Nephron (organoid): ENCODE measurements at regions not wholly inside any gene's neighbourhood (a gene's known extent, or its start where the extent isn't known, plus 50 kb on each side); places are given as distances from the start of the nearest gene placed in this dataset.

Experiments used
- H3K27ac Mint-ChIP-seq, 3 experiments: 2 replicates each; pipeline ENCODE4 v1.8.0; 2020; ENCODE audit warnings: mixed read lengths in 3 of 3, mild to moderate bottlenecking in 2 of 3, moderate library complexity in 1 of 3
- H3K27me3 Mint-ChIP-seq: 2 replicates; pipeline ENCODE4 v1.8.0; 2021; ENCODE audit warnings: low read depth, mild to moderate bottlenecking, moderate library complexity, mixed read lengths
- H3K36me3 Mint-ChIP-seq: 2 replicates; pipeline ENCODE4 v1.8.0; 2020; ENCODE audit warnings: low read depth, mixed read lengths
- H3K4me1 Mint-ChIP-seq: 2 replicates; pipeline ENCODE4 v1.8.0; 2020; ENCODE audit warnings: mixed read lengths
- H3K4me3 Mint-ChIP-seq, 3 experiments: 2 replicates each; pipeline ENCODE4 v1.8.0; 2020; ENCODE audit warnings: mild to moderate bottlenecking in 3 of 3, mixed read lengths in 3 of 3, moderate library complexity in 2 of 3
- H3K9me3 Mint-ChIP-seq: 2 replicates; pipeline ENCODE4 v1.8.0; 2020; ENCODE audit warnings: mixed read lengths
- TF ChIP-seq, protein P1 (sequence below), 3 experiments: fragments of 200-600 bp; sonication (generic); IDR thresholded peaks; one replicate each; pipeline ENCODE4 v1.5.0; 2021; ENCODE audit warnings: antibody characterized with exemption in 3 of 3; ENCODE audit not compliant: unreplicated experiment in 3 of 3

DNA sequence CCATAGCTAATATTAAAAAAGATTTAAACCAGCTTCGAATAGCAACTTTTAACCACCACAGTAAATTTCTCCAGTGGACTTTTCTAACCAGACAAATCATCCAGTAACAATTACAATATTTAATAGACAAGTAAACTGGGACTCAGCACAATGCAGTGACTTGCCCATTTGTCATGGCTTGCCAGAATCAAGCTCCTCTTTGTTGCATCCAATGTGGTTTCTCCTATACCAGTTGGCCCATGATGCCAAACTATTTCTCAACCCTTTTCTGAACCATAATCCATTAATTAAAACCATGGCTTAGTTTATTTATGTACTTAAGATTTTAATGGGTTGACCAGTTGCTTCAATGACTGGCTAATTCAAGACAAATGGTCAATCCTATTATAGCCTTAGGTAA, 64.4 kb downstream of the DIO2 start:
- Mint-ChIP-seq H3K4me1 (no peaks in the 10 kb centered on the region), H3K9me3 (peaks cover 5% of the 10 kb centered on the region), H3K36me3 (no peaks in the 10 kb centered on the region), H3K27me3 (no peaks in the 10 kb centered on the region), H3K27ac (no peak overlapping the region), H3K4me3 (no peak overlapping the region)
- TF ChIP-seq, protein P1, sequence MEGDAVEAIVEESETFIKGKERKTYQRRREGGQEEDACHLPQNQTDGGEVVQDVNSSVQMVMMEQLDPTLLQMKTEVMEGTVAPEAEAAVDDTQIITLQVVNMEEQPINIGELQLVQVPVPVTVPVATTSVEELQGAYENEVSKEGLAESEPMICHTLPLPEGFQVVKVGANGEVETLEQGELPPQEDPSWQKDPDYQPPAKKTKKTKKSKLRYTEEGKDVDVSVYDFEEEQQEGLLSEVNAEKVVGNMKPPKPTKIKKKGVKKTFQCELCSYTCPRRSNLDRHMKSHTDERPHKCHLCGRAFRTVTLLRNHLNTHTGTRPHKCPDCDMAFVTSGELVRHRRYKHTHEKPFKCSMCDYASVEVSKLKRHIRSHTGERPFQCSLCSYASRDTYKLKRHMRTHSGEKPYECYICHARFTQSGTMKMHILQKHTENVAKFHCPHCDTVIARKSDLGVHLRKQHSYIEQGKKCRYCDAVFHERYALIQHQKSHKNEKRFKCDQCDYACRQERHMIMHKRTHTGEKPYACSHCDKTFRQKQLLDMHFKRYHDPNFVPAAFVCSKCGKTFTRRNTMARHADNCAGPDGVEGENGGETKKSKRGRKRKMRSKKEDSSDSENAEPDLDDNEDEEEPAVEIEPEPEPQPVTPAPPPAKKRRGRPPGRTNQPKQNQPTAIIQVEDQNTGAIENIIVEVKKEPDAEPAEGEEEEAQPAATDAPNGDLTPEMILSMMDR (IDR thresholded peaks at IDR 0.05; ENCODE audit: unreplicated experiment in 3 of 3), result no peak

DNA sequence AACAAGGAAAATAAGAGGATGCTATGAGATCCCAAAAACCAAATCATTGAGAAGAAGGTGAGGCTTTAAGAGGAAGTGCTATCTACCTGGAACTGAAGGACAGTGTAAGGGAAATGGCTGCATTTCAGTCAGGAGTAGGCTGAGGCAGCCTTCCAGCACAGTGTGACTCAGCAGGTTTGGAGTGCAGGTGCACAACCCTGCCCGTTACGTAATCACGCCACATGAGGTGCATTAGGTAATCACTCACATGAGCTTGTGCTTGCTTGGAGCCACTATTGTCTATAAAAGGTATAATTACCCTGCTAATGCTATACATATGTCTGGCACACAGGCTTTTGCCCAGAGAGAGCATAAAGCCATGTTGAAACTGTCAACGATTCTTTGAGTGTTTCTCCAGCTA, 74.9 kb downstream of the DIO2 start:
- Mint-ChIP-seq H3K27me3 (no peaks in the 10 kb centered on the region), H3K9me3 (peaks cover 24% of the 10 kb centered on the region), H3K4me1 (no peaks in the 10 kb centered on the region), H3K27ac (no peak overlapping the region), H3K36me3 (peaks cover 3% of the 10 kb centered on the region), H3K4me3 (no peak overlapping the region)
- TF ChIP-seq, protein P1 (IDR thresholded peaks at IDR 0.05; ENCODE audit: unreplicated experiment in 3 of 3), result no peak

- TF ChIP-seq, protein P1 (IDR thresholded peaks at IDR 0.05; ENCODE audit: unreplicated experiment in 3 of 3), result no peak
- Mint-ChIP-seq H3K36me3 (peaks cover 3% of the 10 kb centered on the region), H3K27ac (no peak overlapping the region), H3K27me3 (no peaks in the 10 kb centered on the region), H3K9me3 (peaks cover 24% of the 10 kb centered on the region), H3K4me1 (no peaks in the 10 kb centered on the region), H3K4me3 (no peak overlapping the region)
Measured at GRCh38 chr14:80135305-80136088, 75.8 kb downstream of the DIO2 start.

- H3K27me3 Mint-ChIP-seq, result no peaks in the 10 kb centered on the region
- no peak overlapping the region for H3K4me3 Mint-ChIP-seq
- peaks cover 24% of the 10 kb centered on the region for H3K9me3 Mint-ChIP-seq
- no peak overlapping the region for H3K27ac Mint-ChIP-seq
- H3K4me1 Mint-ChIP-seq, result no peaks in the 10 kb centered on the region
- TF ChIP-seq, protein P1 (IDR thresholded peaks at IDR 0.05; ENCODE audit: unreplicated experiment in 3 of 3), result no peak
- peaks cover 3% of the 10 kb centered on the region for H3K36me3 Mint-ChIP-seq
Measured at GRCh38 chr14:80134321-80134720, 77.0 kb downstream of the DIO2 start.

DNA sequence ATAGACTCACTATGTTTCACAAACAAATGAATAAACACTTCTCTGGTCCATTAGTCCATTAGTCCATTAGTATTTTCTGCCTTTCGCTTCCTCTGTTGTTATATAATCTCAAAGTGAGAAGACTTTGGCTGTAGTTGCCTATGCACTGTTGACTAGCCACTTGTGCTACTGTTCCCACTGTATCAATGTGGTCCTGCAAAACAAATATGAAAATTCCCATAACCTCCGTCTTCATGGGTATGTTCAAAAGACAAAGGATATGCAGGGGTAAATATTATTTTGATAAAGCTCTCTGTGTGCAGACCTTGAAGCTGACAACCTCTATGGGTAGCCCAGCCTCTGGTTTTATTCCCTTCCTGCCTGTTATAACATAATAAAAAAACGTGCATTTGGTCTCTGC, 77.8 kb downstream of the DIO2 start:
- TF ChIP-seq, protein P1 (IDR thresholded peaks at IDR 0.05; ENCODE audit: unreplicated experiment in 3 of 3), result no peak
- Mint-ChIP-seq H3K36me3 (peaks cover 3% of the 10 kb centered on the region), H3K27ac (no peak overlapping the region), H3K27me3 (no peaks in the 10 kb centered on the region), H3K4me3 (no peak overlapping the region), H3K9me3 (peaks cover 27% of the 10 kb centered on the region), H3K4me1 (no peaks in the 10 kb centered on the region)

DNA sequence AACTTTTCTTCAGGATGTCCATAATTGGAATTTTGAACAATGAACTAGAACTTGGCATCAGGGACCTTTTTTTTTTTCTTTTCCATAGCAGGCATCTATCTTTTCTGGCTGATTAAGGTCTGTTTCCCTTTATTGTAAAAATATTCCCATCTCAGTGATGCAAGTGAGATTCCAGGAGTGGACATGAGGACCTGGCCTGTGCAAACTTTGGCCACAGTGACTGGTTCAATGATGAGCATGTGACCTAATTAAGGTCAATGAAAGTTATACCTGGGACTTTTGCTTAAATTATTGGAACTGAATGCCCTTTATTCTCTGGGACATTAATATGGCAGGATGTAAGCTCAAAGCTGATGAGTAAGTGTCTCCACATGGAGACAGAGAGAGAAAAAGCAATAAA, 83.8 kb downstream of the DIO2 start:
- peaks cover 6% of the 10 kb centered on the region for H3K27me3 Mint-ChIP-seq
- H3K27ac Mint-ChIP-seq, result no peak overlapping the region
- H3K4me1 Mint-ChIP-seq, result no peaks in the 10 kb centered on the region
- no peaks in the 10 kb centered on the region for H3K36me3 Mint-ChIP-seq
- TF ChIP-seq, protein P1 (IDR thresholded peaks at IDR 0.05; ENCODE audit: unreplicated experiment in 3 of 3), result no peak
- peaks cover 12% of the 10 kb centered on the region for H3K9me3 Mint-ChIP-seq
- no peak overlapping the region for H3K4me3 Mint-ChIP-seq
